WTC11 (cell line): ENCODE measurements at regions not wholly inside any gene's neighbourhood (a gene's known extent, or its start where the extent isn't known, plus 50 kb on each side); places are given as distances from the start of the nearest gene placed in this dataset.

Source experiments
- CBFB ChIP-seq: sonication (generic); formaldehyde crosslinking; IDR thresholded peaks from 2 replicates; pipeline ENCODE4 v1.8.1; 2022; ENCODE audit warnings: mild to moderate bottlenecking, low read depth, missing genetic modification reagents
- CREB1 ChIP-seq: sonication (generic); formaldehyde crosslinking; IDR thresholded peaks from 2 replicates; pipeline ENCODE4 v1.8.0; 2023; ENCODE audit warnings: mild to moderate bottlenecking, missing genetic modification reagents
- JUN ChIP-seq: sonication (generic); formaldehyde crosslinking; IDR thresholded peaks from 2 replicates; pipeline ENCODE4 v1.8.0; 2023; ENCODE audit warnings: mild to moderate bottlenecking, missing genetic modification reagents
- SOX15 ChIP-seq: fragments of 250-450 bp; sonication (Bioruptor Pico); IDR thresholded peaks from 2 replicates; pipeline ENCODE4 v1.9.0; 2021; ENCODE audit warnings: mild to moderate bottlenecking
- SP1 ChIP-seq: sonication (generic); formaldehyde crosslinking; conservative IDR thresholded peaks from 2 replicates; pipeline ENCODE4 v1.8.1; 2022; ENCODE audit warnings: missing genetic modification reagents
- TF ChIP-seq, protein P1 (sequence below): fragments of 200-600 bp; IDR thresholded peaks from 2 replicates; pipeline ENCODE4 v1.8.0; 2022; ENCODE audit warnings: antibody characterized with exemption
- TF ChIP-seq, protein P2 (sequence below): sonication (generic); formaldehyde crosslinking; IDR thresholded peaks from 2 replicates; pipeline ENCODE4 v1.8.1; 2022; ENCODE audit warnings: mild to moderate bottlenecking, moderate library complexity, missing genetic modification reagents
- TF ChIP-seq, protein P3 (sequence below): sonication (generic); formaldehyde crosslinking; IDR thresholded peaks from 2 replicates; pipeline ENCODE4 v1.8.0; 2022; ENCODE audit warnings: missing genetic modification reagents
- TF ChIP-seq, protein P4 (sequence below): sonication (generic); formaldehyde crosslinking; IDR thresholded peaks from 2 replicates; pipeline ENCODE4 v1.8.0; 2022; ENCODE audit warnings: mild to moderate bottlenecking, missing genetic modification reagents
- TF ChIP-seq, protein P5 (sequence below): sonication (generic); formaldehyde crosslinking; IDR thresholded peaks from 2 replicates; pipeline ENCODE4 v1.8.1; 2023; ENCODE audit warnings: mild to moderate bottlenecking, missing genetic modification reagents, moderate library complexity
- TF ChIP-seq, protein P6 (sequence below): sonication (generic); formaldehyde crosslinking; IDR thresholded peaks from 2 replicates; pipeline ENCODE4 v1.8.0; 2022; ENCODE audit warnings: mild to moderate bottlenecking, missing genetic modification reagents

DNA sequence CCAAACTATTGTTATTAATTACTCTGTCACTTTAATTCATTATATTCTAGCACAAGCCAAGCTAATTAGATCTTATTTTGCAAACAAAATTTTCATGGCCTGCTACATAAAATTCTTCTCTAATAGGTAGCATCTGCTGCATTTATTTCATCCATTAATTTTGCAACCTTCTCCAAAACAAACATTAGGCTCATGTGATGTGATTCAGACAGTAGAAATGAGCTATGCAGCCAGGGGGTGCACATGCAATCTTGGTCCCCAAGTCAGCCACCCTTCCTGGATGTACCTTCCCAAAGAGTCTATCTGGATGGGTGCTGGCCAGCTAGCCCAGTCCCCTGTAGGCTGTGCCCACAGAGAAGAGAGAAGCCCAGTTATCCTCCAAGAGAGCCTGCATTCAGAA is 242.1 kb upstream of the OSR1 start:
- TF ChIP-seq, protein P1, sequence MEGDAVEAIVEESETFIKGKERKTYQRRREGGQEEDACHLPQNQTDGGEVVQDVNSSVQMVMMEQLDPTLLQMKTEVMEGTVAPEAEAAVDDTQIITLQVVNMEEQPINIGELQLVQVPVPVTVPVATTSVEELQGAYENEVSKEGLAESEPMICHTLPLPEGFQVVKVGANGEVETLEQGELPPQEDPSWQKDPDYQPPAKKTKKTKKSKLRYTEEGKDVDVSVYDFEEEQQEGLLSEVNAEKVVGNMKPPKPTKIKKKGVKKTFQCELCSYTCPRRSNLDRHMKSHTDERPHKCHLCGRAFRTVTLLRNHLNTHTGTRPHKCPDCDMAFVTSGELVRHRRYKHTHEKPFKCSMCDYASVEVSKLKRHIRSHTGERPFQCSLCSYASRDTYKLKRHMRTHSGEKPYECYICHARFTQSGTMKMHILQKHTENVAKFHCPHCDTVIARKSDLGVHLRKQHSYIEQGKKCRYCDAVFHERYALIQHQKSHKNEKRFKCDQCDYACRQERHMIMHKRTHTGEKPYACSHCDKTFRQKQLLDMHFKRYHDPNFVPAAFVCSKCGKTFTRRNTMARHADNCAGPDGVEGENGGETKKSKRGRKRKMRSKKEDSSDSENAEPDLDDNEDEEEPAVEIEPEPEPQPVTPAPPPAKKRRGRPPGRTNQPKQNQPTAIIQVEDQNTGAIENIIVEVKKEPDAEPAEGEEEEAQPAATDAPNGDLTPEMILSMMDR: no peak
- TF ChIP-seq JUN (CRISPR knock-in tag) (no peak), CBFB (CRISPR knock-in tag) (no peak), SP1 (CRISPR knock-in tag) (no peak), CREB1 (CRISPR knock-in tag) (no peak), SOX15 (CRISPR knock-in tag) (no peak)
- TF ChIP-seq, protein P2, sequence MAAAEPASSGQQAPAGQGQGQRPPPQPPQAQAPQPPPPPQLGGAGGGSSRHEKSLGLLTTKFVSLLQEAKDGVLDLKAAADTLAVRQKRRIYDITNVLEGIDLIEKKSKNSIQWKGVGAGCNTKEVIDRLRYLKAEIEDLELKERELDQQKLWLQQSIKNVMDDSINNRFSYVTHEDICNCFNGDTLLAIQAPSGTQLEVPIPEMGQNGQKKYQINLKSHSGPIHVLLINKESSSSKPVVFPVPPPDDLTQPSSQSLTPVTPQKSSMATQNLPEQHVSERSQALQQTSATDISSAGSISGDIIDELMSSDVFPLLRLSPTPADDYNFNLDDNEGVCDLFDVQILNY (CRISPR knock-in tag): no peak
- TF ChIP-seq, protein P3, sequence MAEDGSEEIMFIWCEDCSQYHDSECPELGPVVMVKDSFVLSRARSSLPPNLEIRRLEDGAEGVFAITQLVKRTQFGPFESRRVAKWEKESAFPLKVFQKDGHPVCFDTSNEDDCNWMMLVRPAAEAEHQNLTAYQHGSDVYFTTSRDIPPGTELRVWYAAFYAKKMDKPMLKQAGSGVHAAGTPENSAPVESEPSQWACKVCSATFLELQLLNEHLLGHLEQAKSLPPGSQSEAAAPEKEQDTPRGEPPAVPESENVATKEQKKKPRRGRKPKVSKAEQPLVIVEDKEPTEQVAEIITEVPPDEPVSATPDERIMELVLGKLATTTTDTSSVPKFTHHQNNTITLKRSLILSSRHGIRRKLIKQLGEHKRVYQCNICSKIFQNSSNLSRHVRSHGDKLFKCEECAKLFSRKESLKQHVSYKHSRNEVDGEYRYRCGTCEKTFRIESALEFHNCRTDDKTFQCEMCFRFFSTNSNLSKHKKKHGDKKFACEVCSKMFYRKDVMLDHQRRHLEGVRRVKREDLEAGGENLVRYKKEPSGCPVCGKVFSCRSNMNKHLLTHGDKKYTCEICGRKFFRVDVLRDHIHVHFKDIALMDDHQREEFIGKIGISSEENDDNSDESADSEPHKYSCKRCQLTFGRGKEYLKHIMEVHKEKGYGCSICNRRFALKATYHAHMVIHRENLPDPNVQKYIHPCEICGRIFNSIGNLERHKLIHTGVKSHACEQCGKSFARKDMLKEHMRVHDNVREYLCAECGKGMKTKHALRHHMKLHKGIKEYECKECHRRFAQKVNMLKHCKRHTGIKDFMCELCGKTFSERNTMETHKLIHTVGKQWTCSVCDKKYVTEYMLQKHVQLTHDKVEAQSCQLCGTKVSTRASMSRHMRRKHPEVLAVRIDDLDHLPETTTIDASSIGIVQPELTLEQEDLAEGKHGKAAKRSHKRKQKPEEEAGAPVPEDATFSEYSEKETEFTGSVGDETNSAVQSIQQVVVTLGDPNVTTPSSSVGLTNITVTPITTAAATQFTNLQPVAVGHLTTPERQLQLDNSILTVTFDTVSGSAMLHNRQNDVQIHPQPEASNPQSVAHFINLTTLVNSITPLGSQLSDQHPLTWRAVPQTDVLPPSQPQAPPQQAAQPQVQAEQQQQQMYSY (CRISPR knock-in tag): no peak
- TF ChIP-seq, protein P4, sequence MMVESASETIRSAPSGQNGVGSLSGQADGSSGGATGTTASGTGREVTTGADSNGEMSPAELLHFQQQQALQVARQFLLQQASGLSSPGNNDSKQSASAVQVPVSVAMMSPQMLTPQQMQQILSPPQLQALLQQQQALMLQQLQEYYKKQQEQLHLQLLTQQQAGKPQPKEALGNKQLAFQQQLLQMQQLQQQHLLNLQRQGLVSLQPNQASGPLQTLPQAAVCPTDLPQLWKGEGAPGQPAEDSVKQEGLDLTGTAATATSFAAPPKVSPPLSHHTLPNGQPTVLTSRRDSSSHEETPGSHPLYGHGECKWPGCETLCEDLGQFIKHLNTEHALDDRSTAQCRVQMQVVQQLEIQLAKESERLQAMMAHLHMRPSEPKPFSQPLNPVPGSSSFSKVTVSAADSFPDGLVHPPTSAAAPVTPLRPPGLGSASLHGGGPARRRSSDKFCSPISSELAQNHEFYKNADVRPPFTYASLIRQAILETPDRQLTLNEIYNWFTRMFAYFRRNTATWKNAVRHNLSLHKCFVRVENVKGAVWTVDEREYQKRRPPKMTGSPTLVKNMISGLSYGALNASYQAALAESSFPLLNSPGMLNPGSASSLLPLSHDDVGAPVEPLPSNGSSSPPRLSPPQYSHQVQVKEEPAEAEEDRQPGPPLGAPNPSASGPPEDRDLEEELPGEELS (CRISPR knock-in tag): no peak
- TF ChIP-seq, protein P5, sequence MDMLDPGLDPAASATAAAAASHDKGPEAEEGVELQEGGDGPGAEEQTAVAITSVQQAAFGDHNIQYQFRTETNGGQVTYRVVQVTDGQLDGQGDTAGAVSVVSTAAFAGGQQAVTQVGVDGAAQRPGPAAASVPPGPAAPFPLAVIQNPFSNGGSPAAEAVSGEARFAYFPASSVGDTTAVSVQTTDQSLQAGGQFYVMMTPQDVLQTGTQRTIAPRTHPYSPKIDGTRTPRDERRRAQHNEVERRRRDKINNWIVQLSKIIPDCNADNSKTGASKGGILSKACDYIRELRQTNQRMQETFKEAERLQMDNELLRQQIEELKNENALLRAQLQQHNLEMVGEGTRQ (CRISPR knock-in tag): no peak
- TF ChIP-seq, protein P6, sequence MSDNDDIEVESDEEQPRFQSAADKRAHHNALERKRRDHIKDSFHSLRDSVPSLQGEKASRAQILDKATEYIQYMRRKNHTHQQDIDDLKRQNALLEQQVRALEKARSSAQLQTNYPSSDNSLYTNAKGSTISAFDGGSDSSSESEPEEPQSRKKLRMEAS (CRISPR knock-in tag): no peak
